Mesendoderm (in vitro differentiated cells): ENCODE measurements at regions not wholly inside any gene's neighbourhood (a gene's known extent, or its start where the extent isn't known, plus 50 kb on each side); places are given as distances from the start of the nearest gene placed in this dataset.

Experiments
- DNase-seq: peaks from one replicate; pipeline ENCODE4 v3.0.0; 2013
- H2AK5ac ChIP-seq: 2 replicates; pipeline ENCODE4 v1.6.1; 2013; ENCODE audit warnings: low read length, inconsistent platforms
- H2BK120ac ChIP-seq: 2 replicates; pipeline ENCODE4 v1.6.1; 2013; ENCODE audit warnings: low read depth, mild to moderate bottlenecking, low read length, moderate library complexity, mixed read lengths
- H2BK15ac ChIP-seq: replicated peaks from 2 replicates; pipeline ENCODE4 v1.6.1; 2013; ENCODE audit warnings: low read depth, mild to moderate bottlenecking, moderate library complexity
- H2BK5ac ChIP-seq: 2 replicates; pipeline ENCODE4 v1.6.1; 2013; ENCODE audit warnings: low read length, inconsistent platforms
- H3K18ac ChIP-seq: 2 replicates; pipeline ENCODE4 v1.6.1; 2013; ENCODE audit warnings: mild to moderate bottlenecking, low read length, mixed read lengths
- H3K23ac ChIP-seq: one replicate; pipeline ENCODE4 v1.6.1; 2013; ENCODE audit warnings: low read length
- H3K27ac ChIP-seq: 2 replicates; pipeline ENCODE4 v1.5.1; 2013; ENCODE audit warnings: low read depth, mild to moderate bottlenecking, inconsistent platforms, low read length, moderate library complexity
- H3K27me3 ChIP-seq: 2 replicates; pipeline ENCODE4 v1.6.1; 2013; ENCODE audit warnings: low read length, control low read depth, mild to moderate bottlenecking, inconsistent platforms; ENCODE audit not compliant: insufficient read depth, poor library complexity
- H3K36me3 ChIP-seq: 2 replicates; pipeline ENCODE4 v1.6.1; 2013; ENCODE audit warnings: low read length, inconsistent platforms; ENCODE audit not compliant: control insufficient read depth, insufficient read depth
- H3K4ac ChIP-seq: one replicate; pipeline ENCODE4 v1.6.1; 2013; ENCODE audit warnings: low read depth, mild to moderate bottlenecking, low read length, moderate library complexity
- H3K4me1 ChIP-seq: 2 replicates; pipeline ENCODE4 v1.6.1; 2013; ENCODE audit warnings: low read depth, low read length, inconsistent platforms; ENCODE audit not compliant: control insufficient read depth
- H3K4me2 ChIP-seq: 2 replicates; pipeline ENCODE4 v1.6.1; 2013; ENCODE audit warnings: low read length
- H3K4me3 ChIP-seq: 2 replicates; pipeline ENCODE4 v1.5.1; 2013; ENCODE audit warnings: mild to moderate bottlenecking, low read length
- H3K56ac ChIP-seq: one replicate; pipeline ENCODE4 v1.6.1; 2013; ENCODE audit warnings: low read length
- H3K79me1 ChIP-seq: 2 replicates; pipeline ENCODE4 v1.6.1; 2013; ENCODE audit warnings: low read length, inconsistent platforms
- H3K79me2 ChIP-seq: 2 replicates; pipeline ENCODE4 v1.6.1; 2013; ENCODE audit warnings: mild to moderate bottlenecking, low read length; ENCODE audit not compliant: control insufficient read depth, insufficient read depth
- H3K9ac ChIP-seq: 2 replicates; pipeline ENCODE4 v1.6.1; 2013; ENCODE audit warnings: low read length, inconsistent platforms
- H4K5ac ChIP-seq: one replicate; pipeline ENCODE4 v1.6.1; 2013; ENCODE audit warnings: low read length
- H4K8ac ChIP-seq: one replicate; pipeline ENCODE4 v1.6.1; 2013; ENCODE audit warnings: low read depth, mild to moderate bottlenecking, control low read depth, low read length, moderate library complexity
- WGBS: extraction: QIAGEN DNeasy Blood & Tissue Kit; methylation state at CpG from one replicate; pipeline ENCODE4 v1.1.7; 2013; ENCODE audit warnings: low lambda C conversion rate, missing lambda C conversion rate; ENCODE audit not compliant: insufficient coverage; ENCODE audit errors: extremely low coverage; 5-methylcytosine and 5-hydroxymethylcytosine counted together

DNA sequence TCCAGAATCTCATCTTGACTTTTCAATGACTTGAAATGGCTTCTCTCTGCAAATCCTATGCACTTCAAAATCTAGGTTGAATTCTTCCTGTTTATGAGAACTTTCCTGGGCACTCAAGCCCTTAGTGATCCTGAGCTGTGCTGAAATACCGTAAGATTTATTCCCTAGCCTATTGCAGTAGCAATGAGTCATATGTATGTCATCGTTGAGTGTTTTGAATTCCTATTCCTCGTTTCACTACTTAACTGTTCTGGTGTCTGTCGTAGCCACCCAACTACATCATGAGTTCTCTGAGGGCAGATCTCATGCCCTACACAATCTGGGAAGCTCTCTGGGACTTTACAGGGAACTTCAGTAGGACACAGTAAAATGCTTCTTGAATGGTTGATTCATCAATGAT, 190.8 kb upstream of the TMEM132C start:
- no peak overlapping the region for H3K18ac ChIP-seq
- H4K8ac ChIP-seq = no peak overlapping the region
- H3K27me3 ChIP-seq = no peaks in the 10 kb centered on the region
- H3K79me2 ChIP-seq = no peaks in the 10 kb centered on the region
- no peak overlapping the region for H3K4me3 ChIP-seq
- DNase-seq = peak; percentile 28
- H2BK15ac ChIP-seq = no peak overlapping the region
- H2BK120ac ChIP-seq = no peak overlapping the region
- no peak overlapping the region for H3K9ac ChIP-seq
- no peaks in the 10 kb centered on the region for H3K79me1 ChIP-seq
- H4K5ac ChIP-seq = no peak overlapping the region
- H3K23ac ChIP-seq = no peak overlapping the region
- no CpG with 5 or more reads among the region's 4 CpGs for WGBS
- no peak overlapping the region for H3K4ac ChIP-seq
- H3K36me3 ChIP-seq = no peaks in the 10 kb centered on the region
- H3K56ac ChIP-seq = no peak overlapping the region
- no peaks in the 10 kb centered on the region for H3K4me1 ChIP-seq
- no peak overlapping the region for H2AK5ac ChIP-seq
- H3K27ac ChIP-seq = no peak overlapping the region
- H3K4me2 ChIP-seq = no peak overlapping the region
- H2BK5ac ChIP-seq = no peak overlapping the region

- WGBS = no CpG with 5 or more reads among the region's 11 CpGs
These were observed 189.6 kb upstream of the TMEM132C start for GRCh38 chr12:128077211-128077916.

GRCh38 chr12:128077917-128078298, 189.1 kb upstream of the TMEM132C start:
- H3K27me3 ChIP-seq = no peaks in the 10 kb centered on the region
- H3K9ac ChIP-seq = no peak overlapping the region
- no CpG with 5 or more reads among the region's 8 CpGs for WGBS
- H4K8ac ChIP-seq = no peak overlapping the region
- H3K4me2 ChIP-seq = no peak overlapping the region
- no peaks in the 10 kb centered on the region for H3K36me3 ChIP-seq
- H2BK15ac ChIP-seq = no peak overlapping the region
- no peak overlapping the region for H2BK120ac ChIP-seq
- no peak overlapping the region for H3K56ac ChIP-seq
- H3K79me1 ChIP-seq = no peaks in the 10 kb centered on the region
- no peak overlapping the region for H2AK5ac ChIP-seq
- H3K18ac ChIP-seq = no peak overlapping the region
- no peak overlapping the region for H2BK5ac ChIP-seq
- no peak overlapping the region for H3K4me3 ChIP-seq
- H3K27ac ChIP-seq = no peak overlapping the region
- no peaks in the 10 kb centered on the region for H3K79me2 ChIP-seq
- no peaks in the 10 kb centered on the region for H3K4me1 ChIP-seq
- H3K4ac ChIP-seq = no peak overlapping the region
- no peak overlapping the region for H4K5ac ChIP-seq
- DNase-seq = no peak
- no peak overlapping the region for H3K23ac ChIP-seq

More at GRCh38 chr12:128077211-128077916, 189.6 kb upstream of the TMEM132C start:
- Histone ChIP-seq H3K4me1 (no peaks in the 10 kb centered on the region), H3K9ac (no peak overlapping the region), H3K4me2 (no peak overlapping the region), H3K4me3 (no peak overlapping the region), H3K27me3 (no peaks in the 10 kb centered on the region), H4K5ac (no peak overlapping the region), H3K4ac (no peak overlapping the region), H4K8ac (no peak overlapping the region), H3K79me1 (no peaks in the 10 kb centered on the region), H3K56ac (no peak overlapping the region), H2BK5ac (no peak overlapping the region), H2BK120ac (no peak overlapping the region), H2AK5ac (no peak overlapping the region), H3K18ac (no peak overlapping the region), H2BK15ac (no peak overlapping the region), H3K27ac (no peak overlapping the region), H3K79me2 (no peaks in the 10 kb centered on the region), H3K36me3 (no peaks in the 10 kb centered on the region), H3K23ac (no peak overlapping the region)
- no peak for DNase-seq

DNA sequence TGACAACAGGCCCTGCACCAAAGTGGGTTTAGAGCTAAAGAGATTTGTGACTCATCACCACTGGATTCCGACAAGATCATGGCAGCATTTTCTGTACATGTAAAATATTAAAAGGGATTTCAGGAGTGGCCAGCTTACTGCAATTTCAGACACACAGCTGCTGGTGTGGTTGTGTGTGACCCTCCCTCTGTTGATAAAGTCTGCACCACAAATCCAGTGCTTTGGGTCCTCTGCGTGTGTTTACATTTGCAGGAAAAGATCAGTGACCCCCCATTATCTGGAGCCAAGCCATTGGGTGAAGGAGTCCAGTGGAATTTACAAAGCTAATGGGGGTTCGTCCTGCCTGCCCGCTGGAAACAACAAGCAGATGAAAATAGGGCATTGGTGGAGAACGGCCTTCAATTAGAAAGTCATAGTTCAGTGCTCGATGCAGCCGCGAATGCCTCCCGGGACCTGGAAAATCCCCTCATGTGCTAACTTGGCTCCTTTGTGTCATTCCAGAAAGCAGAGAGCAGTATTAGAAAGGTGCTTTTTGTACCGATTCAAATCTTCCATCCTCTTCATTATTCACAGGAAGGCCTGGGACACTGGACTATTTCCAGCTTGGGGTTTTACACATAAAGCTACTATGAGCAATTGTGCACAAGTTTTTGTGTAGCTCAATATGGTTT, 188.5 kb upstream of the TMEM132C start:
- H3K4ac ChIP-seq = no peak overlapping the region
- no peak overlapping the region for H3K4me2 ChIP-seq
- H3K79me1 ChIP-seq = no peaks in the 10 kb centered on the region
- no peak for DNase-seq
- H3K27me3 ChIP-seq = no peaks in the 10 kb centered on the region
- no peak overlapping the region for H3K18ac ChIP-seq
- H3K23ac ChIP-seq = no peak overlapping the region
- no peak overlapping the region for H3K27ac ChIP-seq
- no peak overlapping the region for H4K8ac ChIP-seq
- no peak overlapping the region for H3K56ac ChIP-seq
- H3K36me3 ChIP-seq = no peaks in the 10 kb centered on the region
- no peak overlapping the region for H2BK120ac ChIP-seq
- no peak overlapping the region for H3K9ac ChIP-seq
- no peaks in the 10 kb centered on the region for H3K79me2 ChIP-seq
- H2BK15ac ChIP-seq = no peak overlapping the region
- WGBS = no CpG with 5 or more reads among the region's 10 CpGs
- no peak overlapping the region for H3K4me3 ChIP-seq
- no peaks in the 10 kb centered on the region for H3K4me1 ChIP-seq
- H4K5ac ChIP-seq = no peak overlapping the region
- H2BK5ac ChIP-seq = no peak overlapping the region
- no peak overlapping the region for H2AK5ac ChIP-seq

DNA sequence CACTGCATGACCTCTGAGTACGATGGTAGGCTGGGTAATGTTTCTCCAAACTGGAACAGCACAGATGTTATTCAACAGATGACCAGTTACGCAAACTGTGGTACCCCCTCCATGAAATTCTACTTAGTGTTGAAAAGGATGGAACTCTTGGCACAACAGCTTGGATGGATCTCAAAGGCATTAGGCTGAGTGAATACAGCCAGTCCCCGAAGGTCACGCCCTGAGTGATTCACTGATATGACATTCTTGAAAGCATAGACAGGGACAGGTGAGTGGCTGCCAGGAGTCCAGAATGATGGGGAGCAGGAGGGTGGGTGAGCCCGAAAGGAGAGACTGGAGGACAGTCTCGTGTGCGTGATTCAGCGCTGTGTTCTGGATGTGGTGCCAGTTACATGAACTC, 187.5 kb upstream of the TMEM132C start:
- Histone ChIP-seq H3K4me2 (no peak overlapping the region), H3K27ac (no peak overlapping the region), H3K4ac (no peak overlapping the region), H3K4me3 (no peak overlapping the region), H2AK5ac (no peak overlapping the region), H3K79me2 (no peaks in the 10 kb centered on the region), H4K8ac (no peak overlapping the region), H3K23ac (no peak overlapping the region), H3K79me1 (no peaks in the 10 kb centered on the region), H3K18ac (no peak overlapping the region), H3K27me3 (no peaks in the 10 kb centered on the region), H2BK5ac (no peak overlapping the region), H4K5ac (no peak overlapping the region), H2BK15ac (no peak overlapping the region), H3K36me3 (no peaks in the 10 kb centered on the region), H3K9ac (no peak overlapping the region), H3K4me1 (no peaks in the 10 kb centered on the region), H3K56ac (no peak overlapping the region), H2BK120ac (no peak overlapping the region)
- DNase-seq = no peak
- WGBS = no CpG with 5 or more reads among the region's 8 CpGs
